Astrocyte of the spinal cord (primary cell): ENCODE measurements at regions not wholly inside any gene's neighbourhood (a gene's known extent, or its start where the extent isn't known, plus 50 kb on each side); places are given as distances from the start of the nearest gene placed in this dataset.

ENCODE experiments used
- DNase-seq: peaks from one replicate; pipeline ENCODE4 v3.0.0; 2011; ENCODE audit warnings: low read depth, low spot score
- H3K4me3 ChIP-seq: 2 replicates; pipeline ENCODE4 v1.5.1; 2011; ENCODE audit warnings: low read depth, mild to moderate bottlenecking, low read length, moderate library complexity
- CTCF ChIP-seq: IDR thresholded peaks from 2 replicates; pipeline ENCODE4 v1.5.1; 2012; ENCODE audit warnings: low read depth, mild to moderate bottlenecking, low read length, inconsistent platforms
- in situ Hi-C: cut with HindIII; loops from 2 replicates; pipeline ENCODE4 v1.10.0; 2017; ENCODE audit warnings: low sequenced_read_pairs

GRCh38 chr14:98510392-98510791 lies 761.6 kb downstream of the BCL11B start:
- DNase-seq: no peak
- no peak for TF ChIP-seq CTCF
- in situ Hi-C loops: no loop called here
- no peak overlapping the region for H3K4me3 ChIP-seq

GRCh38 chr14:98512501-98513251 lies 759.3 kb downstream of the BCL11B start:
- no peak overlapping the region for H3K4me3 ChIP-seq
- no peak for DNase-seq
- TF ChIP-seq CTCF: no peak
- in situ Hi-C loops: no loop called here

GRCh38 chr14:98513558-98513957 lies 758.4 kb downstream of the BCL11B start:
- no peak for DNase-seq
- no peak for TF ChIP-seq CTCF
- in situ Hi-C loops: no loop called here
- H3K4me3 ChIP-seq: no peak overlapping the region

- in situ Hi-C loops: no loop called here
- no peak for TF ChIP-seq CTCF
- H3K4me3 ChIP-seq: no peak overlapping the region
- no peak for DNase-seq
These were observed 758.0 kb downstream of the BCL11B start for GRCh38 chr14:98514016-98514415.

GRCh38 chr14:98536256-98536655 lies 735.7 kb downstream of the BCL11B start:
- no peak overlapping the region for H3K4me3 ChIP-seq
- DNase-seq: no peak
- no peak for TF ChIP-seq CTCF
- in situ Hi-C loops: no loop called here

- no peak for TF ChIP-seq CTCF
- DNase-seq: no peak
- no peak overlapping the region for H3K4me3 ChIP-seq
- in situ Hi-C loops: no loop called here
These were observed 729.7 kb downstream of the BCL11B start for GRCh38 chr14:98542316-98542715.
